Cardiac muscle cell (in vitro differentiated cells and primary cell): ENCODE measurements at regions not wholly inside any gene's neighbourhood (a gene's known extent, or its start where the extent isn't known, plus 50 kb on each side); places are given as distances from the start of the nearest gene placed in this dataset.

Experiments used
- DNase-seq, 2 donors: peaks; one replicate each; pipeline versions ENCODE4 v3.0.0 to v3.0.0-alpha.2; 2010 to 2017; ENCODE audit warnings: low read depth in 1 of 2, low spot score in 1 of 2
- H3K27ac ChIP-seq: fragments of 200-600 bp; sonication (generic); 2 replicates; pipeline ENCODE4 v1.5.1; 2016
- H3K27me3 ChIP-seq: fragments of 200-600 bp; sonication (generic); 2 replicates; pipeline ENCODE4 v1.6.0; 2016; ENCODE audit warnings: control low read depth
- H3K36me3 ChIP-seq: fragments of 200-600 bp; sonication (generic); 2 replicates; pipeline ENCODE4 v1.5.1; 2016; ENCODE audit warnings: control low read depth
- H3K4me1 ChIP-seq: fragments of 200-600 bp; sonication (generic); 2 replicates; pipeline ENCODE4 v1.8.1; 2017; ENCODE audit warnings: low read depth, mild to moderate bottlenecking, mixed run types
- H3K4me3 ChIP-seq: fragments of 200-600 bp; sonication (generic); 2 replicates; pipeline ENCODE4 v1.5.1; 2016; ENCODE audit warnings: mild to moderate bottlenecking
- H3K9me3 ChIP-seq: fragments of 200-600 bp; sonication (generic); 2 replicates; pipeline ENCODE4 v1.5.1; 2017; ENCODE audit warnings: low read depth, mild to moderate bottlenecking, control low read depth
- CTCF ChIP-seq: IDR thresholded peaks from 2 replicates; pipeline ENCODE4 v1.5.1; 2012; ENCODE audit warnings: low read depth, mild to moderate bottlenecking, low read length

GRCh38 chr21:14677639-14678179 lies 131.6 kb upstream of the SAMSN1 start:
- TF ChIP-seq CTCF = no peak
- no peak for DNase-seq
- H3K9me3 ChIP-seq = no peaks in the 10 kb centered on the region
- H3K4me3 ChIP-seq = no peak overlapping the region
- H3K27me3 ChIP-seq = no peaks in the 10 kb centered on the region
- no peak overlapping the region for H3K27ac ChIP-seq
- peaks cover 9% of the 10 kb centered on the region for H3K4me1 ChIP-seq
- no peaks in the 10 kb centered on the region for H3K36me3 ChIP-seq

- H3K36me3 ChIP-seq = no peaks in the 10 kb centered on the region
- H3K4me3 ChIP-seq = no peak overlapping the region
- TF ChIP-seq CTCF = no peak
- H3K27ac ChIP-seq = no peak overlapping the region
- no peaks in the 10 kb centered on the region for H3K27me3 ChIP-seq
- no peak for DNase-seq
- H3K4me1 ChIP-seq = peaks cover 9% of the 10 kb centered on the region
- H3K9me3 ChIP-seq = no peaks in the 10 kb centered on the region
Observed at GRCh38 chr21:14677013-14677412, 130.9 kb upstream of the SAMSN1 start.

GRCh38 chr21:14675774-14676530 lies 129.8 kb upstream of the SAMSN1 start:
- Histone ChIP-seq H3K4me1 (peaks cover 9% of the 10 kb centered on the region), H3K27ac (no peak overlapping the region), H3K36me3 (no peaks in the 10 kb centered on the region), H3K9me3 (no peaks in the 10 kb centered on the region), H3K4me3 (no peak overlapping the region), H3K27me3 (no peaks in the 10 kb centered on the region)
- no peak for TF ChIP-seq CTCF
- no peak for DNase-seq

- Histone ChIP-seq H3K27ac (no peak overlapping the region), H3K4me3 (no peak overlapping the region), H3K9me3 (no peaks in the 10 kb centered on the region), H3K36me3 (no peaks in the 10 kb centered on the region), H3K4me1 (peaks cover 9% of the 10 kb centered on the region), H3K27me3 (no peaks in the 10 kb centered on the region)
- DNase-seq = no peak
- TF ChIP-seq CTCF = no peak
Observed at GRCh38 chr21:14673649-14674048, 127.5 kb upstream of the SAMSN1 start.

GRCh38 chr21:14672466-14672865 lies 126.4 kb upstream of the SAMSN1 start:
- TF ChIP-seq CTCF = no peak
- no peaks in the 10 kb centered on the region for H3K27me3 ChIP-seq
- no peaks in the 10 kb centered on the region for H3K9me3 ChIP-seq
- H3K4me3 ChIP-seq = no peak overlapping the region
- H3K4me1 ChIP-seq = peaks cover 9% of the 10 kb centered on the region
- no peak for DNase-seq
- H3K36me3 ChIP-seq = no peaks in the 10 kb centered on the region
- H3K27ac ChIP-seq = no peak overlapping the region
